GM18517 (cell line): ENCODE measurements at regions not wholly inside any gene's neighbourhood (a gene's known extent, or its start where the extent isn't known, plus 50 kb on each side); places are given as distances from the start of the nearest gene placed in this dataset.
"Not testable (repeated sequence)": the region's sequence is repeated elsewhere in the genome, so short reads cannot be mapped to it uniquely, and the experiment has no call there.

ENCODE experiments used
- ATAC-seq: cut with Tn5 transposase; IDR thresholded peaks from one replicate; pipeline ENCODE4 v1.9.1; 2021; ENCODE audit warnings: mild to moderate bottlenecking, moderate library complexity; ENCODE audit not compliant: unreplicated experiment

GRCh38 chrX:114028907-114029662 is 554.8 kb upstream of the HTR2C start:
- ATAC-seq = no peak

GRCh38 chrX:114017086-114017485 is 566.8 kb upstream of the HTR2C start:
- no peak for ATAC-seq

- ATAC-seq = no peak
These were observed 567.9 kb upstream of the HTR2C start for GRCh38 chrX:114015966-114016365.

- ATAC-seq = no peak
These were observed 577.2 kb upstream of the HTR2C start for GRCh38 chrX:114006664-114007063.

- ATAC-seq = no peak
These were observed 587.1 kb upstream of the HTR2C start for GRCh38 chrX:113996781-113997180.

- ATAC-seq = not testable (repeated sequence)
These were observed 592.2 kb upstream of the HTR2C start for GRCh38 chrX:113991720-113992119.

- ATAC-seq = not testable (repeated sequence)
These were observed 593.2 kb upstream of the HTR2C start for GRCh38 chrX:113990669-113991068.

GRCh38 chrX:113988315-113988935 is 595.5 kb upstream of the HTR2C start:
- ATAC-seq = not testable (repeated sequence)

GRCh38 chrX:113986427-113986826 is 597.5 kb upstream of the HTR2C start:
- no peak for ATAC-seq

GRCh38 chrX:113982766-113983165 is 601.1 kb upstream of the HTR2C start:
- no peak for ATAC-seq

GRCh38 chrX:113980953-113981352 is 602.9 kb upstream of the HTR2C start:
- no peak for ATAC-seq

- ATAC-seq = no peak
These were observed 606.0 kb upstream of the HTR2C start for GRCh38 chrX:113977887-113978286.

- ATAC-seq = no peak
These were observed 608.4 kb upstream of the HTR2C start for GRCh38 chrX:113975441-113975840.

GRCh38 chrX:113974881-113975280 is 609.0 kb upstream of the HTR2C start:
- no peak for ATAC-seq

GRCh38 chrX:113973706-113974105 is 610.2 kb upstream of the HTR2C start:
- no peak for ATAC-seq

GRCh38 chrX:113966791-113967190 is 617.1 kb upstream of the HTR2C start:
- no peak for ATAC-seq

- ATAC-seq = no peak
These were observed 621.5 kb upstream of the HTR2C start for GRCh38 chrX:113962343-113962742.

GRCh38 chrX:113959912-113960626 is 623.8 kb upstream of the HTR2C start:
- ATAC-seq = no peak

- no peak for ATAC-seq
These were observed 627.0 kb upstream of the HTR2C start for GRCh38 chrX:113956936-113957335.

GRCh38 chrX:113954297-113954696 is 629.6 kb upstream of the HTR2C start:
- ATAC-seq = no peak

- ATAC-seq = no peak
These were observed 633.7 kb upstream of the HTR2C start for GRCh38 chrX:113950081-113950678.

GRCh38 chrX:113947548-113947947 is 636.3 kb upstream of the HTR2C start:
- ATAC-seq = no peak
